Adipocyte (in vitro differentiated cells): ENCODE measurements at regions not wholly inside any gene's neighbourhood (a gene's known extent, or its start where the extent isn't known, plus 50 kb on each side); places are given as distances from the start of the nearest gene placed in this dataset.

Experiments used
- DNase-seq: peaks from one replicate; pipeline ENCODE4 v3.0.0-alpha.2; 2015; ENCODE audit warnings: low read depth
- H3K27me3 ChIP-seq: replicated peaks from 2 replicates; pipeline ENCODE4 v1.7.0; 2013; ENCODE audit warnings: mild to moderate bottlenecking, low read length, moderate library complexity; ENCODE audit not compliant: control insufficient read depth, insufficient read depth
- H3K36me3 ChIP-seq: 2 replicates; pipeline ENCODE4 v1.7.0; 2013; ENCODE audit warnings: low read length, mild to moderate bottlenecking, moderate library complexity; ENCODE audit not compliant: control insufficient read depth, insufficient read depth, severe bottlenecking
- H3K4me1 ChIP-seq: 2 replicates; pipeline ENCODE4 v1.7.0; 2013; ENCODE audit warnings: mild to moderate bottlenecking, low read length, moderate library complexity; ENCODE audit not compliant: control insufficient read depth, insufficient read depth
- H3K4me3 ChIP-seq: 2 replicates; pipeline ENCODE4 v1.7.0; 2013; ENCODE audit warnings: mild to moderate bottlenecking, low read length, moderate library complexity
- H3K9ac ChIP-seq: 2 replicates; pipeline ENCODE4 v1.7.0; 2013; ENCODE audit warnings: mild to moderate bottlenecking, low read length, moderate library complexity
- H3K9me3 ChIP-seq: 2 replicates; pipeline ENCODE4 v1.7.0; 2013; ENCODE audit warnings: mild to moderate bottlenecking, low read length, moderate library complexity; ENCODE audit not compliant: control insufficient read depth

DNA sequence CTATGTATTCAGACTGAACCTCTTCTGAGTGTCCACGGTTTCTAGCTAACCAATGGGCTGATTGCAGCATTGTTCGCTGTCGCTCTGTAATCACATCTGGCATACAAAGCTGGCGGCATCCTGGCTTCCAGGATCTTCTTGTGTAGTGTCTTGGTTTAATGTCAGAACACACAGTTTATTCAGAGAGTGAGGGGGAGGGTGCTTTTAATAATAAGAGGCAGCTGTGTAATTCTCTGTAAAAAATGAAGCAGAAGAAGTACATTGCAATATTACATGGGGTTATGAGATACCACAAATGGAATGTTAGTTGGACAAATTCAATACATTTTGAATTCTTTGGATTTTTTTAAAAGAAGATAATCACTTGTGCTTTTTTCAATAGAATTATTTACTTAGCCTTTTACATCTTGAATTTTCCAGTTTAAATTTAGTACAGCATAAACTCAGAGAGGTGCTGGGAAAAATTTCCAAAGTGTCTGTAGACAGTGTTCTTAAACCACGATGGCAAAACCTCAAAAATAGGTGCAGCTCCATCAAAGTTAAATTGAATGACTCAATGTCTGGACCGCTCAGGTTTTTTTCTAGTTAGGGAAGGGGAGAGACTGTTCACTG lies 206.0 kb downstream of the PCSK1 start:
- Histone ChIP-seq H3K36me3 (no peaks in the 10 kb centered on the region), H3K27me3 (no peaks in the 10 kb centered on the region), H3K4me3 (peak overlapping the region; percentile 39), H3K4me1 (peaks cover 24% of the 10 kb centered on the region), H3K9me3 (no peaks in the 10 kb centered on the region), H3K9ac (peak overlapping the region; percentile 74)
- DNase-seq = peak; percentile 92

DNA sequence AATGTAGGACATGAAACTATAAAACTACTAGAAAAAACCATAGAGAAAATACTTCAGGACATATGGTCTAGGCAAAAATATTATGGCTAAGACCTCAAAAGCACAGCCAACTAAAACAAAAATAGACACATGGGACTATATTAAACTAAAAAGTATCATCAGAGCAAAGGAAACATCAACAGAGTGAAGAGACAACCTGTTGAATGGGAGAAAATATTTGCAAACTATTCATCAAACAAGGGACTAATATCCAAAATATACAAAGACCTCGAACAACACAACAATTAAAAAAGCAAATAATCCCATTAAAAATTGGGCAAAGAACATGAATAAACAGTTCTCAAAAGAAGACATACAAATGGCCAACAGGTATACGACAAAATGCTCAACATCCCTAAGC lies 210.9 kb downstream of the PCSK1 start:
- Histone ChIP-seq H3K4me1 (peaks cover 26% of the 10 kb centered on the region), H3K9me3 (no peaks in the 10 kb centered on the region), H3K4me3 (no peak overlapping the region), H3K27me3 (no peaks in the 10 kb centered on the region), H3K9ac (no peak overlapping the region), H3K36me3 (no peaks in the 10 kb centered on the region)
- DNase-seq = no peak

DNA sequence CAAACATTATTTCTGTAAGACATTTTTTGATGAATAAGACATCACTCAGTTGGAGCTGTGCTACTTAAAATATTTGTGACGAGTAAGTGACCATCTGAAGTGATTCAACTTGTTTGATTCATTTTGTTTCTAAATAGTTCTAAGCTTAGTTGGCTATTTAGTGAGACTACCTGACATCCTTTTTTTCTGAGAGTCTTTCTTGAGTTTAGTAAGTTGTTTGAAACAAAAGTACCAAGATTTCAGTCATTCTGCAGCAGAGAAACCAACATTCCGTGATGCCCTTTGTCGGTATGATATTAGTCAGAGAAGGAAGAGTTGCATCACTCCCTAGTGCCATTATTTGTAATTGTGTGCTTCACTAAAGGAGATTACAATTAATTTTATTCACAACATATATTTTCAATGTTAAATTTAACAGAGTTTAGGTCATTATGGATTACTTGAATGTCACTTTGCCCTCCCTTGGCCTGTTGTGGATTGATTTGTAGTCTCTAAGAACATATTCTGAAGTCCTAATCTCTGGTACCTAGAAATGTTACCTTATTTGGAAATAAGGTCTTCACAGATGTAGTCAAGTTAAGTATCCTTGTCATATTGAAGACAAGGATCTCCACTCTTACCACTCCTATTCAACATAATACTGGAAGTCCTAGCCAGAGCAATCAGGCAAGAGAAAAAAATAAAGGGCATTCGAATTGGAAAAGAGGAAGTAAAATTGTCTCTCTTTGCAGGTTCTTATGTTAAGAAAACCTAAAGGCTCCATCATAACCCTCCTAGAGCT lies 212.2 kb downstream of the PCSK1 start:
- Histone ChIP-seq H3K4me3 (no peak overlapping the region), H3K4me1 (peaks cover 18% of the 10 kb centered on the region), H3K36me3 (no peaks in the 10 kb centered on the region), H3K9ac (peak overlapping the region; percentile 31), H3K9me3 (no peaks in the 10 kb centered on the region), H3K27me3 (no peaks in the 10 kb centered on the region)
- DNase-seq = peak; percentile 83

DNA sequence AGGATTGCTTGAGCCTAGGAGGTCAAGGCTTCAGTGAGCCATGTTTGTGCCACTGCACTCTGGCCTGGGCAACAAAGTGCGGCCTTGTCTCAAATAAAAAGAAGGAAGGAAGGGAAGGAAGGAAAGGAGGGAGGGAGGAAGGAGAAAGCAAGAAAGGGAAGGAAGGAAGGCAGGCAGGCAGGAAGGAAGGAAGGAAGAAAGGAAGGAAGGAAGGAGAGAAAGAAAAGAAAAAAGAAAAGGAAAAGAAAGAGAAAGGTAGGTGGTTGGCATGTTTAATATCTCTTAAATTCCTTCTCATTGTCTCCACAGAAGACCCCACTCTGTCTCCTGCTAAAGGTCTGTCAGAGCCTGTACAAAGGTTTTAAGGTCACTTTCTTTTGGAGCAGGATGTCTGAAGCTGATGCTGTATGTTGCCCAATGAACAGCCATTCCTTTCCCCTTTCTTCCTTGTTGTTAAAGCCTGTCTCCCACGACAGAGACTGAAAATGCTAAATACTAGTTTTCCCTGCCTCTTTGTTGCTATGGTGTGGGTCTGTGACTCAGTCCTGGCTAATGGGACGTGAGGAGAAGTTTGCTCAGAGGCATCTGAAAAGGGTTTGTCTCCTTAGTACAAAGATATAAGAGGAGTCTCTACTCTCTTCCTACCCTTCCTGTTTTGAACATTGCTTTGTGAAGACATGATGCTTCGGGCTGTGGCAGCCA lies 213.3 kb downstream of the PCSK1 start:
- DNase-seq = peak; percentile 63
- Histone ChIP-seq H3K4me3 (no peak overlapping the region), H3K9me3 (no peaks in the 10 kb centered on the region), H3K4me1 (peaks cover 21% of the 10 kb centered on the region), H3K27me3 (no peaks in the 10 kb centered on the region), H3K36me3 (no peaks in the 10 kb centered on the region), H3K9ac (peak overlapping the region; percentile 31)

DNA sequence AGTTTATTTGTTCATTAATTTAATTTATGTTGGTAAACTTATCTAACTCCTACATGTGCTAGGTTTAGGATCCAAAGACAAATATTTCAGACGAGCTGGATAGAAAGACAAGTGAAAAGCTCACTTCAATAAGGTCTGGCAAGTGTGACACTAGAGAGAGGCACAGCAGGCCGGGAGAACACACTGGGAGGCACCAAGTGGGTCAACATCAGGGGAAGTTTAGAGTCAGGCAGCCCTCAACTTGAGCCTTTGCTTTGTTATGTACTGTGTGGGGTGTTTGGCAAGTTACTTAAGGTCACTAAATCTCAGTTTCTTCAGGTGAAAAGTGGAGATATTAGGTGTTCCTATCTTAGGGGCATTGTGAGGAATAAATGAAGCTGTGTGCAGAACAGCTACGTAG lies 214.4 kb downstream of the PCSK1 start:
- no peaks in the 10 kb centered on the region for H3K27me3 ChIP-seq
- H3K4me1 ChIP-seq = peaks cover 25% of the 10 kb centered on the region
- H3K4me3 ChIP-seq = no peak overlapping the region
- DNase-seq = no peak
- H3K9me3 ChIP-seq = no peaks in the 10 kb centered on the region
- H3K9ac ChIP-seq = no peak overlapping the region
- no peaks in the 10 kb centered on the region for H3K36me3 ChIP-seq

DNA sequence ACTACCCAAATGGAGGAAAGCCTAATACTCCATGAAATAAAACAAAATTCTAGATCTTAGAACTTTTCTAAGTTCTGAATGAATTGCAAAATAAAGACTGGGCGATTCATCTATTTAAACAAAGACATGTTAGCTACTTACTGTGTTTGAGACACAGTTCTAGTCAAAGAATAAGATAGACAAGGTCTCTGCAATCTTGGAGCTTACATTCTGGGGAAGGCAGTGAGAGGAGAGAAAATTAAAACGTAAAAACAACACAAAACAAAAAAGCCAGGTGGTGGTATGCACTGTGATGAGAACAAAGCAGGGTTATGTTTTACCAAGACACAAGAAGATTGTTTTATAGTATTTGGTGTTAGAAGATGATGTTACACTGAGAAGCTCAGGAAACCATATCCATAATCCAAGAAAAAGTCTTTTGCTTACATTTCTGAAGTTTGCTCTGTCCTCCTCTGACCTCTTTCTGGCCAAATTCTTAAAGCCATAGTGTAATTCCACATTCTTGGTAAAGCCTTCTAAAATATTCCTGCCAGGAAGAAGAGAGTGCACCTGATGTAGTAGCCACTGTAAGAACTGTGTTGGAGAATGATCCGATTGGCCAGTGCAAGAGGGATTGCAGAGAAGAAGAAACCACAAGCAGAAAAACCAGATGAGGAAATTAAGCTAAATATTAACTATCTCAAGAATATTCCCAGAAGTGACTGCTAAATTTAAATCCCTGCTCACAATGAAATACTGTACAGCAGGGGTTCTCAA lies 218.4 kb downstream of the PCSK1 start:
- no peak overlapping the region for H3K9ac ChIP-seq
- H3K4me3 ChIP-seq = peak overlapping the region; percentile 39
- H3K4me1 ChIP-seq = peaks cover 16% of the 10 kb centered on the region
- H3K36me3 ChIP-seq = no peaks in the 10 kb centered on the region
- H3K9me3 ChIP-seq = no peaks in the 10 kb centered on the region
- peak; percentile 25 for DNase-seq
- H3K27me3 ChIP-seq = no peaks in the 10 kb centered on the region

DNA sequence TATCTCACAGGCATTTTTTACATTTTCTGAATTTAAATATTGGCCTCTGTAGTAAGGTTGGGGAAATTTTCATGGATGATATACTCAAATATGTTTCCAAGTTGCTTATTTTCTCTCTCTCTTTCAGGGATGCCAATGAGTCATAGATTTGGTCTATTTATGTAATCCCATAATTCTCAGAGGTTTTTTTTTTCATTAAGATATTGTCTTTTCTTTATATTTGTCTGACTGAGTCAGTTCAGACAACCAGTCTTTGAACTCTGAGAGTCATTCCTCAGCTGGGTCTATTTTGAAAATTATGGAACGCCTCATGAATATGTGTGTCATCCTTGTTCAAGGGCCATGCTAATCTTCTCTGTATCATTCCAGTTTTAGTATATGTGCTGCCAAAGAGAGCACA lies 223.2 kb downstream of the PCSK1 start:
- Histone ChIP-seq H3K27me3 (no peaks in the 10 kb centered on the region), H3K36me3 (no peaks in the 10 kb centered on the region), H3K4me1 (peaks cover 13% of the 10 kb centered on the region), H3K4me3 (no peak overlapping the region), H3K9ac (no peak overlapping the region), H3K9me3 (peaks cover 15% of the 10 kb centered on the region)
- DNase-seq = peak; percentile 53

DNA sequence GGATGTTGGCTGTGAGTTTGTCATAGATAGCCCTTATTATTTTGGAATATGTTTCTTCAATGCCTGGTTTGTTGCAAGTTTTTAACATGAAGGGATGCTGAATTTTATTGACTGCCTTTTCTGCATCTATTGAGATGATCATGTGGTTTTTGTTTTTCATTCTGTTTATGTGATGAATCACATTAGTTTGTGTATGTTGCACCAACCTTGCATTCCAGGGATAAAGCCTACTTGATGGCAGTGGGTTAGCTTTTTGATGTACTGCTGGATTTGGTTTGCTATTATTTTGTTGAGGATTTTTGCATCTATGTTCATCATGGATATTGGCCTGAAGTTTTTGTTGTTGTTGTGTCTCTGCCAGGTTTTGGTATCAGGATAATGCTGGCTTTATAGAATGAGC lies 225.6 kb downstream of the PCSK1 start:
- Histone ChIP-seq H3K27me3 (no peaks in the 10 kb centered on the region), H3K9me3 (peaks cover 15% of the 10 kb centered on the region), H3K36me3 (no peaks in the 10 kb centered on the region), H3K4me3 (no peak overlapping the region), H3K4me1 (peaks cover 9% of the 10 kb centered on the region), H3K9ac (no peak overlapping the region)
- no peak for DNase-seq

DNA sequence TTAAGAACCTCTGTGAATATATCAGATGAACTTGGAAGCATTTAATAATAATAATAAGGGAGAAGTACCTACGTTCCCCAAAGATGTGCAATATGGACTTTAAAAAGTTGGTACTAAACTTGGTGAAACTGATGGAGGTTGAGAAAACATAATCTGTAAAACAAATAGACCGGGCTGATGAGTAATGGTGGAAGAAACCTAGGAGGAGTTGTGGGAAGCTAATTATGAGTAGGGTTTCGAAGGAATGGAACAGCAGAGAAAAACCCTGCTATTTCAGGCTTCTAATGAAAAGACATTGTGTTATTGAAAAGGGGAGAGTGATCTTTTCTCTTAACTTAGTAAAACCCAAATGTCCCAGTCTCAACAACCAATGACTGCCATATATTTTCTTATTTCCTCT lies 229.3 kb downstream of the PCSK1 start:
- peaks cover 23% of the 10 kb centered on the region for H3K4me1 ChIP-seq
- H3K36me3 ChIP-seq = no peaks in the 10 kb centered on the region
- no peak overlapping the region for H3K4me3 ChIP-seq
- no peak overlapping the region for H3K9ac ChIP-seq
- peak; percentile 48 for DNase-seq
- peaks cover 15% of the 10 kb centered on the region for H3K9me3 ChIP-seq
- no peaks in the 10 kb centered on the region for H3K27me3 ChIP-seq

DNA sequence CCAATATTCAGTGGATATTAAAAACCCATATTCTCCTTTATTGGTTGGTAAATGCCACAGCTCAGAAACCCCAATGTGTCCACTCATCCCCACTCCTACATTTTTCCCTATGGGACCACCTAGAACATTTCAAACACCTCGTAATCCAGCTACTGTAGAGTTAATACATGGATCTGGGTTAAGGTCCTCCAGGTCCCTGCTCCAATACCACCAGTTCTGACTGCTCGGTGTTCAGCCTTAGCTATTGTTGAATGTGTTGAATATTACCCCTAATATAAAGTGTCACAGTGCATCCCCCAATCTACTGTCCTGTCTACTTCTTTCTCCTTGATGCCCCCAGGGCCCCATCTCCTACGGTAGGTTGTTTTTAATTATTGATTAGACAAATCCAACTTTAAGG lies 231.5 kb downstream of the PCSK1 start:
- Histone ChIP-seq H3K9ac (no peak overlapping the region), H3K36me3 (no peaks in the 10 kb centered on the region), H3K27me3 (no peaks in the 10 kb centered on the region), H3K4me3 (no peak overlapping the region), H3K9me3 (no peaks in the 10 kb centered on the region), H3K4me1 (peaks cover 42% of the 10 kb centered on the region)
- no peak for DNase-seq

DNA sequence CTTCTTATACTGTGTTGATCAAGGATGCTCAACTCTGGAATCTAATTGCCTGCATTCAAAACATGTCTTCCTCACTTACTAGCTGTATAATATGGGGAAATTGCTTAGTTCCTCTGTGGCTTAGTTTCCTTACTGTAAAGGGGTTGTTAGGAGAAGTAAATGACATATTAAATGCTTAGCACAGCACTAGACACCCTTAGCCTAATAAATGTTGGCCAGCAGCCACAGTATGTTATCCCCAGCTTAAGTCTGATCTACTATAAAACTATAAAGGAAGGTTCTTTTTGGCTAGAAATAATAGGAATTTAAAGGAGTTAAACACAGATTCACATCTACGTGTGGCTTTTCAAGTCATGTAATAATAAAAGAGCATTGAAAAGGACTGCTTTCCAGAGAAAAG lies 232.4 kb downstream of the PCSK1 start:
- no peak for DNase-seq
- H3K27me3 ChIP-seq = no peaks in the 10 kb centered on the region
- H3K4me1 ChIP-seq = peaks cover 51% of the 10 kb centered on the region
- no peaks in the 10 kb centered on the region for H3K36me3 ChIP-seq
- no peaks in the 10 kb centered on the region for H3K9me3 ChIP-seq
- H3K4me3 ChIP-seq = no peak overlapping the region
- no peak overlapping the region for H3K9ac ChIP-seq
